HepG2 (cell line): ENCODE measurements at regions not wholly inside any gene's neighbourhood (a gene's known extent, or its start where the extent isn't known, plus 50 kb on each side); places are given as distances from the start of the nearest gene placed in this dataset.

Source experiments
- CTCF ChIP-seq: sonication (generic); formaldehyde crosslinking; IDR thresholded peaks from 2 replicates; pipeline ENCODE4 v1.5.0; 2020; ENCODE audit warnings: mild to moderate bottlenecking, missing genetic modification reagents, moderate library complexity
- EZH2 ChIP-seq: conservative IDR thresholded peaks from 2 replicates; pipeline ENCODE4 v1.6.1; 2012; ENCODE audit warnings: mild to moderate bottlenecking, low read depth, low read length, moderate library complexity
- POLR2A ChIP-seq, 2 experiments: IDR thresholded peaks; 2 replicates each; pipeline ENCODE4 v1.6.1; 2011; ENCODE audit warnings: low read depth in 2 of 2, low read length in 2 of 2, mild to moderate bottlenecking in 1 of 2, moderate library complexity in 1 of 2; ENCODE audit not compliant: insufficient read depth in 1 of 2
- POLR2AphosphoS5 ChIP-seq: IDR thresholded peaks from 2 replicates; pipeline ENCODE4 v1.6.1; 2012; ENCODE audit warnings: low read depth, low read length
- RAD21 ChIP-seq: fragments of 450-650 bp; formaldehyde crosslinking; IDR thresholded peaks from 2 replicates; pipeline ENCODE4 v1.5.0; 2020; ENCODE audit warnings: mild to moderate bottlenecking
- ZFP36 ChIP-seq: fragments of 150-350 bp; IDR thresholded peaks from 2 replicates; pipeline ENCODE4 v1.6.1; 2018; ENCODE audit warnings: borderline replicate concordance, low read length, low read depth; ENCODE audit not compliant: partially characterized antibody
- ZNF224 ChIP-seq: sonication (generic); formaldehyde crosslinking; IDR thresholded peaks from 2 replicates; pipeline ENCODE4 v1.5.0; 2020; ENCODE audit warnings: mild to moderate bottlenecking, missing genetic modification reagents
- ZNF354B ChIP-seq: sonication (generic); formaldehyde crosslinking; IDR thresholded peaks from 2 replicates; pipeline ENCODE4 v1.8.0; 2022; ENCODE audit warnings: mild to moderate bottlenecking, missing genetic modification reagents
- TF ChIP-seq, protein P1 (sequence below): sonication (generic); formaldehyde crosslinking; IDR thresholded peaks from 2 replicates; pipeline ENCODE4 v1.4.0; 2020; ENCODE audit warnings: low read depth, mild to moderate bottlenecking, missing genetic modification reagents
- TF ChIP-seq, protein P2 (sequence below): sonication (generic); formaldehyde crosslinking; IDR thresholded peaks from 2 replicates; pipeline ENCODE4 v1.4.0; 2020; ENCODE audit warnings: missing genetic modification reagents

DNA sequence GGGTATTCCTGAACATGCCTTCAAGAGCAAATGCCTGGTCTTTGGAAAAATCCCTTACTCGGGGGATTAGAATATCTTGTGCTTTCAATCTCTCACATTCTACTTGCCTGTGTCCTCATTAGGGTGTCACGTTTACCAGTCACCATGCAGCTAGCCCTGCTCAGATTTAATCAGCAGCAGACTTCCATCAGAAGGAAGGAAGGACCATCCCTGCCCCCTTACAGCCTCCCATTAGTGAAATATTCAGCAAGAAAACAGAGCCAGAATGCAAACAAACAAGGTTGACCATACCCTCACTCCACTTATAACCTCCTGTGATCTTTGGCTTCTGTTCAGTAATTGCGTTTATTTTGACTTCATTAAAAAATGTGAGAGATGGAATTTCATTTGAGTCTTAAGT is 208.6 kb downstream of the CXCL12 start:
- TF ChIP-seq CTCF (CRISPR knock-in tag) = no peak
- no peak for TF ChIP-seq RAD21 (CRISPR knock-in tag)
- TF ChIP-seq POLR2A (IDR thresholded peaks at IDR 0.05; ENCODE audit: insufficient read depth in 1 of 2, low read depth in 2 of 2, low read length in 2 of 2) = no peak
- no peak for TF ChIP-seq ZFP36
- TF ChIP-seq, protein P1, sequence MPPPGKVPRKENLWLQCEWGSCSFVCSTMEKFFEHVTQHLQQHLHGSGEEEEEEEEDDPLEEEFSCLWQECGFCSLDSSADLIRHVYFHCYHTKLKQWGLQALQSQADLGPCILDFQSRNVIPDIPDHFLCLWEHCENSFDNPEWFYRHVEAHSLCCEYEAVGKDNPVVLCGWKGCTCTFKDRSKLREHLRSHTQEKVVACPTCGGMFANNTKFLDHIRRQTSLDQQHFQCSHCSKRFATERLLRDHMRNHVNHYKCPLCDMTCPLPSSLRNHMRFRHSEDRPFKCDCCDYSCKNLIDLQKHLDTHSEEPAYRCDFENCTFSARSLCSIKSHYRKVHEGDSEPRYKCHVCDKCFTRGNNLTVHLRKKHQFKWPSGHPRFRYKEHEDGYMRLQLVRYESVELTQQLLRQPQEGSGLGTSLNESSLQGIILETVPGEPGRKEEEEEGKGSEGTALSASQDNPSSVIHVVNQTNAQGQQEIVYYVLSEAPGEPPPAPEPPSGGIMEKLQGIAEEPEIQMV (CRISPR knock-in tag) = no peak
- TF ChIP-seq ZNF224 (CRISPR knock-in tag) = no peak
- no peak for TF ChIP-seq POLR2AphosphoS5
- TF ChIP-seq ZNF354B (CRISPR knock-in tag) = no peak
- TF ChIP-seq, protein P2, sequence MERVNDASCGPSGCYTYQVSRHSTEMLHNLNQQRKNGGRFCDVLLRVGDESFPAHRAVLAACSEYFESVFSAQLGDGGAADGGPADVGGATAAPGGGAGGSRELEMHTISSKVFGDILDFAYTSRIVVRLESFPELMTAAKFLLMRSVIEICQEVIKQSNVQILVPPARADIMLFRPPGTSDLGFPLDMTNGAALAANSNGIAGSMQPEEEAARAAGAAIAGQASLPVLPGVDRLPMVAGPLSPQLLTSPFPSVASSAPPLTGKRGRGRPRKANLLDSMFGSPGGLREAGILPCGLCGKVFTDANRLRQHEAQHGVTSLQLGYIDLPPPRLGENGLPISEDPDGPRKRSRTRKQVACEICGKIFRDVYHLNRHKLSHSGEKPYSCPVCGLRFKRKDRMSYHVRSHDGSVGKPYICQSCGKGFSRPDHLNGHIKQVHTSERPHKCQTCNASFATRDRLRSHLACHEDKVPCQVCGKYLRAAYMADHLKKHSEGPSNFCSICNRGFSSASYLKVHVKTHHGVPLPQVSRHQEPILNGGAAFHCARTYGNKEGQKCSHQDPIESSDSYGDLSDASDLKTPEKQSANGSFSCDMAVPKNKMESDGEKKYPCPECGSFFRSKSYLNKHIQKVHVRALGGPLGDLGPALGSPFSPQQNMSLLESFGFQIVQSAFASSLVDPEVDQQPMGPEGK (CRISPR knock-in tag) = no peak
- no peak for TF ChIP-seq EZH2
